NAMALWA (cell line): ENCODE measurements at regions not wholly inside any gene's neighbourhood (a gene's known extent, or its start where the extent isn't known, plus 50 kb on each side); places are given as distances from the start of the nearest gene placed in this dataset.

Source experiments
- DNase-seq: peaks from one replicate; pipeline ENCODE4 v3.0.0-alpha.2; 2015; ENCODE audit warnings: low spot score

GRCh38 chr1:4425892-4426291 lies 228.5 kb upstream of the AJAP1 start:
- peak; percentile 89 for DNase-seq

GRCh38 chr1:4428711-4429110 lies 225.7 kb upstream of the AJAP1 start:
- no peak for DNase-seq

- DNase-seq: no peak
These were observed 223.7 kb upstream of the AJAP1 start for GRCh38 chr1:4430406-4431365.

GRCh38 chr1:4431491-4431890 lies 222.9 kb upstream of the AJAP1 start:
- DNase-seq: no peak

GRCh38 chr1:4433075-4433474 lies 221.3 kb upstream of the AJAP1 start:
- no peak for DNase-seq

- no peak for DNase-seq
These were observed 210.3 kb upstream of the AJAP1 start for GRCh38 chr1:4444086-4444485.

GRCh38 chr1:4447778-4448420 lies 206.5 kb upstream of the AJAP1 start:
- no peak for DNase-seq

GRCh38 chr1:4449972-4450371 lies 204.4 kb upstream of the AJAP1 start:
- no peak for DNase-seq

GRCh38 chr1:4452701-4453100 lies 201.7 kb upstream of the AJAP1 start:
- DNase-seq: no peak

- DNase-seq: no peak
These were observed 194.4 kb upstream of the AJAP1 start for GRCh38 chr1:4460052-4460451.

- no peak for DNase-seq
These were observed 193.8 kb upstream of the AJAP1 start for GRCh38 chr1:4460651-4461050.

GRCh38 chr1:4461726-4462290 lies 192.6 kb upstream of the AJAP1 start:
- DNase-seq: no peak

- no peak for DNase-seq
These were observed 191.5 kb upstream of the AJAP1 start for GRCh38 chr1:4462831-4463484.

GRCh38 chr1:4463631-4464030 lies 190.8 kb upstream of the AJAP1 start:
- no peak for DNase-seq

- DNase-seq: no peak
These were observed 189.9 kb upstream of the AJAP1 start for GRCh38 chr1:4464478-4464877.

GRCh38 chr1:4467241-4467640 lies 187.2 kb upstream of the AJAP1 start:
- no peak for DNase-seq

GRCh38 chr1:4468386-4468785 lies 186.0 kb upstream of the AJAP1 start:
- DNase-seq: no peak

GRCh38 chr1:4468804-4469514 lies 185.4 kb upstream of the AJAP1 start:
- DNase-seq: no peak

- DNase-seq: no peak
These were observed 178.0 kb upstream of the AJAP1 start for GRCh38 chr1:4476394-4476793.

GRCh38 chr1:4481451-4481850 lies 173.0 kb upstream of the AJAP1 start:
- no peak for DNase-seq

GRCh38 chr1:4482526-4482925 lies 171.9 kb upstream of the AJAP1 start:
- DNase-seq: no peak
